HL-60 (cell line): ENCODE measurements at regions not wholly inside any gene's neighbourhood (a gene's known extent, or its start where the extent isn't known, plus 50 kb on each side); places are given as distances from the start of the nearest gene placed in this dataset.

Experiments
- POLR2AphosphoS5 ChIP-seq: IDR thresholded peaks from 2 replicates; pipeline ENCODE4 v1.6.1; 2012; ENCODE audit warnings: low read depth
- TF ChIP-seq, protein P1 (sequence below): IDR thresholded peaks from one replicate; pipeline ENCODE4 v1.5.1; 2011; ENCODE audit warnings: low read length, control low read depth, inconsistent platforms; ENCODE audit not compliant: insufficient read depth

DNA sequence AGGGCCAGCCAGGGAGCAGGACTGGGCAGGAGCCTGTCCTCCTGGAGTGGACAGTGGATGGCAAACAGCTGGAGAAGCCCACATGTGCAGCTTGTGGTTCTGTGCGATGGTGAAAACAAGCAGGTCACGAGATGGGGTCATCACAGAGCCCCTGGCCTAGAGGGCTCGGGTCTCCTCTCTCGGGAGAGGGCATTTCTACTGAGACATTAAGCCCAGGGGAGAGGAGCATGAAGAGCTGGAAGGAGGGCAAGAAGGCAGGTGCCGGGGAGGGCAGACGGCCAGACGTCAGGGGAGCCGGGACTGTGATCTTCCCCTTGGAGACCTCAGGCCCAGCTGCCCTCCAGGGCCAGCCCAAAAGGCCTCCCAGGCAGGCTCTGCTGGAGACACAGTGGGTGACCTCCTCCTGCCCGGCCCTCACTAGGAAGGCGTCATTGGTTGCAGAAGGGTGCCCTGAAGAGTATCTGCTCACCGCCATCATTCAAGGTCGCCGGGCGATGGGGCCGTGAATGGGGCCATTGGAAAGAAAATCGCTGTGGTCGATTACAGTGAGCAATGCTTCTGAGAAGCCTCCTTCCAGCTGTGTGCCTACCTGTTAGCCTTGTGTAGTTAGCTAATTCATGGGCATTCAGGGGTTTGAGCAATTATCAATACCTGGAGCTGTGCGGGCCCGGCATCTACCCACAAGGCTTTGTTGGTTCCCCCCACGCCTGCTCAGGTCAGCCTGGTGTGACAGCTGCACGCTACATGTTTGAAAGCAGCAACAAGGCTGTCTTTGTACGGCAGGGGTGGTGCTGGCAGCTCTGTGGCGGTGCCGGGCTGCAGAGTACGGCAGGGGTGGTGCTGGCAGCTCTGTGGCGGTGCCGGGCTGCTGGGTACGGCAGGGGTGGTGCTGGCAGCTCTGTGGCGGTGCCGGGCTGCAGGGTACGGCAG is 72.3 kb upstream of the ACTRT2 start:
- TF ChIP-seq, protein P1, sequence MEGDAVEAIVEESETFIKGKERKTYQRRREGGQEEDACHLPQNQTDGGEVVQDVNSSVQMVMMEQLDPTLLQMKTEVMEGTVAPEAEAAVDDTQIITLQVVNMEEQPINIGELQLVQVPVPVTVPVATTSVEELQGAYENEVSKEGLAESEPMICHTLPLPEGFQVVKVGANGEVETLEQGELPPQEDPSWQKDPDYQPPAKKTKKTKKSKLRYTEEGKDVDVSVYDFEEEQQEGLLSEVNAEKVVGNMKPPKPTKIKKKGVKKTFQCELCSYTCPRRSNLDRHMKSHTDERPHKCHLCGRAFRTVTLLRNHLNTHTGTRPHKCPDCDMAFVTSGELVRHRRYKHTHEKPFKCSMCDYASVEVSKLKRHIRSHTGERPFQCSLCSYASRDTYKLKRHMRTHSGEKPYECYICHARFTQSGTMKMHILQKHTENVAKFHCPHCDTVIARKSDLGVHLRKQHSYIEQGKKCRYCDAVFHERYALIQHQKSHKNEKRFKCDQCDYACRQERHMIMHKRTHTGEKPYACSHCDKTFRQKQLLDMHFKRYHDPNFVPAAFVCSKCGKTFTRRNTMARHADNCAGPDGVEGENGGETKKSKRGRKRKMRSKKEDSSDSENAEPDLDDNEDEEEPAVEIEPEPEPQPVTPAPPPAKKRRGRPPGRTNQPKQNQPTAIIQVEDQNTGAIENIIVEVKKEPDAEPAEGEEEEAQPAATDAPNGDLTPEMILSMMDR, result no peak
- TF ChIP-seq POLR2AphosphoS5, result no peak
